ENCODE measurements at regions not wholly inside any gene's neighbourhood (a gene's known extent, or its start where the extent isn't known, plus 50 kb on each side); places are given as distances from the start of the nearest gene placed in this dataset.

DNA sequence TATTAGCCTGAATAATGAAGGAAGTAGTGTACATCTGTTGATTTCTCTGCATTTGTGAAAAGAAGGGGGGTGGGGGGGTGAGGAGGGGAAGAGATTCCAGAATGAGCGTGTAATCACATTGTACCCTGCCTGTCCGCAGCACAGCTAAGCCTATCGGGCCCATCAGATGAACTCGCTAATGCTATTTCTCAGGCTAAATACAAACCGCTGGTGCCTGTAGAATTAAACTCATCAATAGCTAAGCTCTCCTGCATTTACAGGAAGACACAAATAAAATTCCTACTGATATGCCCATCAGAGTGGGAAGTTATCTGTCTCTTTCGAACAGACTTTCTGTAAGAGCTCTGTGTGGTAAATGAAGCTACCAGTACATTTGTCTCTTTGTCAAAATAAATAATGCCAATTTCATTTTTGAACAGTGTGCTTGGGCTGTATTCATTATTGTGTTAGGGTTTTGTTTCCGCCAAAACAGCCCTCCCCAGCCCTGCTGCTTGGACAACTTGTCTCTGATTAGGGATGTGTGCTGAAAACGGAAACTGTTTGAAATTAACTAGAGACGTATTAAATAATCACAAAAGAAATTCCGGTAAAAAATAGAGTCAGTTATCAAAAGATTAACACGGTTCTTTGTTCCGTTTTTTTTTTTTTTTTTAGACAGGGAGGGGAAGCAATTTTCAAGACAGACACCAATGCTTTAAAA lies 305.4 kb downstream of the TTLL7 start:
- H3K9me3 Mint-ChIP-seq = peaks cover 2 to 18% (median 15%) of the 10 kb centered on the region in 3 donors
- H3K4me3 Mint-ChIP-seq = peak overlapping the region; percentile 76 to 85 (median 80)
- Histone ChIP-seq H3K27me3 (replicated peaks in 1 of 2; ENCODE audit: control insufficient read depth in 2 of 2, extremely low read depth in 1 of 2, insufficient read depth in 2 of 2, low read length in 1 of 2) (peaks cover 0 to 10% of the 10 kb centered on the region in 2 experiments), H3K27ac (ENCODE audit: low read length) (no peak overlapping the region), H3K36me3 (ENCODE audit: control insufficient read depth in 2 of 2, extremely low read depth in 1 of 2, insufficient read depth in 1 of 2, low read length in 1 of 2) (no peaks in the 10 kb centered on the region), H3K4me3 (ENCODE audit: control insufficient read depth in 1 of 2, extremely low read depth in 1 of 2, low read length in 1 of 2) (peak overlapping the region in 1 of 2 donors; percentile 71), H3K4me1 (ENCODE audit: control insufficient read depth in 1 of 2, extremely low read depth in 1 of 2, insufficient read depth in 2 of 2, low read length in 2 of 2) (peaks cover 3 to 5% of the 10 kb centered on the region in 2 experiments), H3K9me3 (no peaks in the 10 kb centered on the region)
- 83% methylated on average over 2 of the region's 12 CpGs for WGBS (ENCODE audit: insufficient coverage)
- ChIA-PET CTCF (interaction anchor here in 1 of 2 donors (0.6 kb wide), 1 partner anchor 186 kb away, joined by 5 read pairs; no protein-coding TSS in a partner anchor), POLR2A (interaction anchor here (0.6 to 0.7 kb wide), 2 partner anchors 11 to 1048 kb away, joined by 3 to 4 read pairs; no protein-coding TSS in a partner anchor)
- ATAC-seq (replicated peaks in 1 of 4) (no peak), DNase-seq (no peak)
- peaks cover under 1 to 16% of the 10 kb centered on the region in 2 donors for H3K27me3 Mint-ChIP-seq
- peak overlapping the region in 1 of 2 donors; percentile 65 for H3K27ac Mint-ChIP-seq
- peaks cover 14 to 25% (median 22%) of the 10 kb centered on the region in 3 donors for H3K4me1 Mint-ChIP-seq
- no peaks in the 10 kb centered on the region for H3K36me3 Mint-ChIP-seq

GRCh38 chr1:83692524-83693381 lies 306.2 kb downstream of the TTLL7 start:
- no peaks in the 10 kb centered on the region for H3K9me3 ChIP-seq
- Mint-ChIP-seq H3K4me1 (peaks cover 14 to 25% (median 22%) of the 10 kb centered on the region in 3 donors), H3K4me3 (peak overlapping the region; percentile 76 to 85 (median 80)), H3K9me3 (peaks cover 2 to 24% (median 21%) of the 10 kb centered on the region in 3 donors), H3K27me3 (peaks cover 0 to 16% of the 10 kb centered on the region in 2 donors), H3K27ac (peak overlapping the region in 1 of 2 donors; percentile 65), H3K36me3 (no peaks in the 10 kb centered on the region)
- H3K4me3 ChIP-seq (ENCODE audit: control insufficient read depth in 1 of 2, extremely low read depth in 1 of 2, low read length in 1 of 2) = peak overlapping the region; percentile 9 to 71
- H3K4me1 ChIP-seq (ENCODE audit: control insufficient read depth in 1 of 2, extremely low read depth in 1 of 2, insufficient read depth in 2 of 2, low read length in 2 of 2) = peaks cover 3 to 5% of the 10 kb centered on the region in 2 experiments
- peak; percentile 76 to 87 (median 83) for ATAC-seq (replicated peaks in 1 of 4)
- POLR2A ChIA-PET = interaction anchor here (0.5 to 0.7 kb wide), 4 partner anchors 10 to 1047 kb away, joined by 3 to 4 read pairs (median 4); no protein-coding TSS in a partner anchor
- CTCF ChIA-PET = interaction anchor here in 1 of 2 donors (0.6 kb wide), 1 partner anchor 185 kb away, joined by 5 read pairs; no protein-coding TSS in a partner anchor
- DNase-seq = peak in 9 of 35 experiments; percentile 0 to 27 (median 5)
- WGBS (ENCODE audit: insufficient coverage) = 7% methylated on average over 6 of the region's 13 CpGs
- peaks cover 0 to 10% of the 10 kb centered on the region in 2 experiments for H3K27me3 ChIP-seq (replicated peaks in 1 of 2; ENCODE audit: control insufficient read depth in 2 of 2, extremely low read depth in 1 of 2, insufficient read depth in 2 of 2, low read length in 1 of 2)
- H3K27ac ChIP-seq (ENCODE audit: low read length) = no peak overlapping the region
- no peaks in the 10 kb centered on the region for H3K36me3 ChIP-seq (ENCODE audit: control insufficient read depth in 2 of 2, extremely low read depth in 1 of 2, insufficient read depth in 1 of 2, low read length in 1 of 2)

GRCh38 chr1:83691953-83692500 lies 306.9 kb downstream of the TTLL7 start:
- peaks cover 0 to 10% of the 10 kb centered on the region in 2 experiments for H3K27me3 ChIP-seq (replicated peaks in 1 of 2; ENCODE audit: control insufficient read depth in 2 of 2, extremely low read depth in 1 of 2, insufficient read depth in 2 of 2, low read length in 1 of 2)
- no peak for ATAC-seq (replicated peaks in 1 of 4)
- POLR2A ChIA-PET = no interaction called here
- H3K27ac Mint-ChIP-seq = peak overlapping the region in 1 of 2 donors; percentile 64
- peak overlapping the region in 1 of 3 donors; percentile 76 for H3K4me3 Mint-ChIP-seq
- H3K36me3 Mint-ChIP-seq = no peaks in the 10 kb centered on the region
- H3K4me1 ChIP-seq (ENCODE audit: control insufficient read depth in 1 of 2, extremely low read depth in 1 of 2, insufficient read depth in 2 of 2, low read length in 2 of 2) = peaks cover 3 to 5% of the 10 kb centered on the region in 2 experiments
- H3K9me3 Mint-ChIP-seq = peaks cover 2 to 27% (median 21%) of the 10 kb centered on the region in 3 donors
- DNase-seq = no peak
- CTCF ChIA-PET = no interaction called here
- H3K9me3 ChIP-seq = no peaks in the 10 kb centered on the region
- H3K27ac ChIP-seq (ENCODE audit: low read length) = no peak overlapping the region
- no peaks in the 10 kb centered on the region for H3K36me3 ChIP-seq (ENCODE audit: control insufficient read depth in 2 of 2, extremely low read depth in 1 of 2, insufficient read depth in 1 of 2, low read length in 1 of 2)
- WGBS (ENCODE audit: insufficient coverage) = 88% methylated on average over 5 of the region's 8 CpGs
- H3K27me3 Mint-ChIP-seq = peaks cover 0 to 14% of the 10 kb centered on the region in 2 donors
- no peak overlapping the region for H3K4me3 ChIP-seq (ENCODE audit: control insufficient read depth in 1 of 2, extremely low read depth in 1 of 2, low read length in 1 of 2)
- H3K4me1 Mint-ChIP-seq = peaks cover 14 to 25% (median 22%) of the 10 kb centered on the region in 3 donors

GRCh38 chr1:83689921-83690868 lies 308.7 kb downstream of the TTLL7 start:
- no peaks in the 10 kb centered on the region for H3K36me3 ChIP-seq (ENCODE audit: control insufficient read depth in 2 of 2, extremely low read depth in 1 of 2, insufficient read depth in 1 of 2, low read length in 1 of 2)

DNA sequence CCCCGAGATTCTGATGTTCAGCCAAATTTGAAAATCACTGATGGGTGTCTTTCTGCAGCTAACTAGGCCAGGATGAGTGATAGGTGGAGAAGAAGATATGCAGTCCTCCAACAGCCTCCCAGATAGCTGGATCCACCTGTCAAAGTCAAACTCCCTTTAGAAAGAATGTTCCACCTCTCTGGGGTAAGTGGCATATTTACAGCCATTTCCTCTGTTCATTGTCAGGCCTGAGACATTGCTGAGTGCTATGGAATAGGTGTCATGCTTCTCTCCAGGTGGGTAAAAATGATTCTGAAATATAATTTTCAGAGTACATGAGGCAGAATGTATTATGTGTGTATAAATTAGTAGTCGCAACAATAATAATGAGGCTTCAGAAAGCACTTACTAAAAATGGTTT lies 316.8 kb downstream of the TTLL7 start:
- Histone ChIP-seq H3K27me3 (replicated peaks in 1 of 2; ENCODE audit: control insufficient read depth in 2 of 2, extremely low read depth in 1 of 2, insufficient read depth in 2 of 2, low read length in 1 of 2) (no peaks in the 10 kb centered on the region), H3K4me3 (ENCODE audit: control insufficient read depth in 1 of 2, extremely low read depth in 1 of 2, low read length in 1 of 2) (no peak overlapping the region), H3K9me3 (no peaks in the 10 kb centered on the region), H3K36me3 (ENCODE audit: control insufficient read depth in 2 of 2, extremely low read depth in 1 of 2, insufficient read depth in 1 of 2, low read length in 1 of 2) (no peaks in the 10 kb centered on the region), H3K4me1 (ENCODE audit: control insufficient read depth in 1 of 2, extremely low read depth in 1 of 2, insufficient read depth in 2 of 2, low read length in 2 of 2) (no peaks in the 10 kb centered on the region), H3K27ac (ENCODE audit: low read length) (no peak overlapping the region)
- DNase-seq (no peak), ATAC-seq (replicated peaks in 1 of 4) (no peak)
- Mint-ChIP-seq H3K4me1 (no peaks in the 10 kb centered on the region), H3K27me3 (no peaks in the 10 kb centered on the region), H3K27ac (peak overlapping the region in 1 of 2 donors; percentile 12), H3K4me3 (no peak overlapping the region), H3K36me3 (no peaks in the 10 kb centered on the region), H3K9me3 (peaks cover 0 to 6% (median 2%) of the 10 kb centered on the region in 3 donors)
- POLR2A ChIA-PET = no interaction called here
- no CpG with 5 or more reads among the region's 2 CpGs for WGBS (ENCODE audit: insufficient coverage)
- CTCF ChIA-PET = no interaction called here

More at GRCh38 chr1:83689921-83690868, 308.7 kb downstream of the TTLL7 start:
- 85% methylated on average over 2 of the region's 6 CpGs for WGBS (ENCODE audit: insufficient coverage)
- CTCF ChIA-PET = no interaction called here
- no peak for ATAC-seq (replicated peaks in 1 of 4)
- peaks cover 3 to 5% of the 10 kb centered on the region in 2 experiments for H3K4me1 ChIP-seq (ENCODE audit: control insufficient read depth in 1 of 2, extremely low read depth in 1 of 2, insufficient read depth in 2 of 2, low read length in 2 of 2)
- H3K9me3 Mint-ChIP-seq = peaks cover 2 to 27% (median 21%) of the 10 kb centered on the region in 3 donors
- H3K27me3 Mint-ChIP-seq = peaks cover 0 to 8% of the 10 kb centered on the region in 2 donors
- H3K27me3 ChIP-seq (replicated peaks in 1 of 2; ENCODE audit: control insufficient read depth in 2 of 2, extremely low read depth in 1 of 2, insufficient read depth in 2 of 2, low read length in 1 of 2) = peaks cover 0 to 10% of the 10 kb centered on the region in 2 experiments
- peaks cover 14 to 25% (median 22%) of the 10 kb centered on the region in 3 donors for H3K4me1 Mint-ChIP-seq
- no peak overlapping the region for H3K4me3 Mint-ChIP-seq
- POLR2A ChIA-PET = no interaction called here
- H3K27ac ChIP-seq (ENCODE audit: low read length) = no peak overlapping the region
- no peak for DNase-seq
- no peak overlapping the region for H3K4me3 ChIP-seq (ENCODE audit: control insufficient read depth in 1 of 2, extremely low read depth in 1 of 2, low read length in 1 of 2)
- no peaks in the 10 kb centered on the region for H3K36me3 Mint-ChIP-seq
- H3K9me3 ChIP-seq = no peaks in the 10 kb centered on the region
- H3K27ac Mint-ChIP-seq = no peak overlapping the region

All from T-cell (primary cell).